ENCODE measurements at regions not wholly inside any gene's neighbourhood (a gene's known extent, or its start where the extent isn't known, plus 50 kb on each side); places are given as distances from the start of the nearest gene placed in this dataset.
A peak's percentile ranks its signal among the peaks of the same experiment; 100 is the strongest.

DNA sequence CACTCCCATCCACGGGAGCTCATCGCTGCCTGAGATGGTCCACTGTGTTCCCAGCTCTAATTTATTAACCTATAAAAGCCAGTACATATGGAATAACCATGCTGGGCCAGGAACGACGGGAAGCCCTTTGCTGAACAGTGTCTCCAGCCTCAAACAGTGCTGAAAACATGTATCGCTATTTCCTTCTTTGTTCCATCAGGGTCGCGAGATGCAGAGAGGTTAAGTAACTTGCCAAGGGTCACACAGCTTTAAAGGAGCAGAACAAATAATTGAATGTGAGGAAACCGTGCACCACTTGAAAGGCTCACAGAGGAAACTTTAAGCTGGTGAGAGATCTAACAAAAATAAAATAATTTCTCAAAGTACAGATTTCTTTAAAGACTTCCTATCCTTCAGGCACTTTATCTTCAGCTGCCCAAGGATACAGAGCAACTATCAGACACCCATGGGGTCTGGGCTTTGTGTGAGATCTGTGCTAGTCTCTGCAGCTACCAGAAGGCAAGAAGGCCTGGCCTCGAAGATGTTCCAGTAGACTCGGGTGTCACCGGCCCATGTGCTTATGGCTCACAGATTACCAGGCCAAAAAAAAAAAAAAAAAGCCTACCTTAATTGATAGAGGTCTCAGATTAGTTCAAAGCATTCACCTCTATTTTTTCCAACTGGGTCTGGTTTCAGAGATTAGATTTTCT lies 207.8 kb upstream of the FOXF1 start:
- no peak for DNase-seq (ENCODE audit: low read depth in 3 of 3, low spot score in 2 of 3)

DNA sequence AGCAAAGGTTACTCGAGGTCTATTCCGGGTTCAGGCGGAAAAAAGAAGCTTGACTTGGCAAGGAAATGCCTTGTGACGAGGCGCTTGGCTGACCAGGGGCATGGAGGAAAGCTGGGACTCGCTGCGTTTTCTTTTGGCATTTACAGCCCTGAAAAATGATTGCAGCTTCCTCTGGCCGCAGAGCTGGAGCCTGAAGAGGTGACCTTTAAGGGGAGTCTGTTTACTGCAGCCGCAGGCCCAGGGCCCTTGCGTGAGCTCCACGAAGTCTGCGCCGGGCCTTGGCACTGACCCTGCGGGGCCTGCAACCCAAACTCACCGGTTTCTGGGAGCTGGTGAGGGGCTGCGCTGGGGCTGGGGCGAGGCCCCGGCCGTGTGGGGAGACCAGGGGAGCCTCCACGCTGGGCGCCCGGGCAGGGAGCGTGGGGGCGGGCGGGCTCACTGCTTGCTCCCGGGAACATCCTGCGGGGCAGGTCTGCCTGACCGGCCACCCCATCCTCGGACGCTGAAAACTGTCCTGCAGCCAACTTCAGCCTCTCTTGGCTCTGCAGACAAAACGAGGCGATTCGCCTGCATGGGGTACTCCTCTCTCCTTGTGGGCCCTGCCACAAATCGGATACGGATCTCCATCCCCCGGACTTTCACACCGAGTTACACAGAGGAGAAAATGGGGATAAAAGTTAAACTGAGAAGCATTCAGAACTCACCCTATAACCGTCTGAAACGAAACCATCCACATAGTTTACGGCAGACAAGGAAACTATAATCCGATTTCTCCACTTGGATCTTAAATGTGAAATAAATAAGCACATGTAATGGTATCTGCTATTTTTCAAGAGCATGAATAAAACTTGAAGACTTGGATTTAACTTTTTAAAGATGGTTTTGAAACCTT lies 206.3 kb upstream of the FOXF1 start:
- DNase-seq (ENCODE audit: low read depth in 3 of 3, low spot score in 2 of 3), result peak in 1 of 3 donors; percentile 51

DNA sequence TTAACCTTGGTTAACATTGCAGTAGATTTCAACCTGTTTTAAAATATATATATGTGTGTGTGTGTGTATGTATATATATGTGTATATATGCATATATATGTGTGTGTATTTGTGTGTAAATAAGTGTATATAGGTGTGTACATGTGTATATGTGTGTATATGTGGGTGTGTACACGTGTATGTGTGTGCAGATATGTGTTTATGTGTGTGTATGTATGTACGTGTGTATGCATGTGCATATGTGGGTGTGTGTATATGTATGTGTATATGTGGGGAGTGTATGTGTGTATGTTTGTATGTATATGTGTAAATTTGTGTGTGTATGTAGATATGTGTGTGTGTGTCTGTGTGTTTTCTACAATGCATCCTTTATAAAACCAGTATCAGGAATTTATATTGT lies 205.5 kb upstream of the FOXF1 start:
- DNase-seq (ENCODE audit: low read depth in 3 of 3, low spot score in 2 of 3), result no peak

DNA sequence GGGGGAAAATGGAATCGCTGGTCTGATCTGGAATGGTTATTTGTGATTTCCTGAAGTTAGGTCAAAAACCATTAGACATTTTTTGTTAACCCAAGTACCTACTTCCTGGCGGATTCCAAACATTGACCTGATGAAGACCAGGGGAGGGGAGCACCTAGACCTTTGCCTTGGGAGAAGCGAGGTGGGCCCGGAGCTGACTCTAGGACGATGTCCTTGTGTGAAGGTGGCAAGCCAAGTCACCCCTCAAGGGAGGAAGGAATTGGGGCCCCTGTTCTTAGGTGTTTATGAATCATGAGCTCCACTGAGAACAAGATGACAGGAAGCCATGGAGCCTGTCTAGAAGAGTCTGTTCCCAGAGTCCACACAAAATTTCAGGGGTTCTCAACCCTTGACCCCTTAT lies 204.9 kb upstream of the FOXF1 start:
- no peak for DNase-seq (ENCODE audit: low read depth in 3 of 3, low spot score in 2 of 3)

DNA sequence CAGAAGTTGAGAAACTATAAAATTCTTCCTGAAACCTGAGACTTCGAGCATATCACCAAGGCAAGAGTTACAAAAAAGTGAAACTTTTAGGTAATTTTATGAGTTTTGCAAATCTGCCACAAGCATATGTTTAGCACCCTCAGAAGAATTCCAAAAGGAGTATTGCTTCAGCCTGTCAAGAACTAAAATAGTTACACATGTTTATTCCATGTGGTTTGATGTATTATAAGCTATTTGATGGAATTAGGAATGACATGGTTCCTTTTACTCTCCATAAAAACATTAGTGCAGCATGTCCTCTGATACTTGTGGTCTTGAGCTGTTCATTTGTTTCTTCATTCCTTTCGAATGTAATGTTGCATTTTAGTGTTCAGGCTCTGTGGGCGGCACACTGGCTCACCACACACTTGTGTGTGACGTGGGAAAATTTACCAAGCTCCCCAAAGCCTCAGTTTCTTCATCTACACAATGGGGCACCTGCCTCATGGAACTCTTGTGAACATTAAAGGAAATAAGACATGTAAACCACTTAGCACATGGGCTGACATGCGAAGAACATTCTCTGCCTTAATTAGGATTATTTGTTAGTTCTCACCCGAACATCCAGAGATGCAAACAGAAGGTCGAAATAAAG lies 204.2 kb upstream of the FOXF1 start:
- no peak for DNase-seq (ENCODE audit: low read depth in 3 of 3, low spot score in 2 of 3)

DNA sequence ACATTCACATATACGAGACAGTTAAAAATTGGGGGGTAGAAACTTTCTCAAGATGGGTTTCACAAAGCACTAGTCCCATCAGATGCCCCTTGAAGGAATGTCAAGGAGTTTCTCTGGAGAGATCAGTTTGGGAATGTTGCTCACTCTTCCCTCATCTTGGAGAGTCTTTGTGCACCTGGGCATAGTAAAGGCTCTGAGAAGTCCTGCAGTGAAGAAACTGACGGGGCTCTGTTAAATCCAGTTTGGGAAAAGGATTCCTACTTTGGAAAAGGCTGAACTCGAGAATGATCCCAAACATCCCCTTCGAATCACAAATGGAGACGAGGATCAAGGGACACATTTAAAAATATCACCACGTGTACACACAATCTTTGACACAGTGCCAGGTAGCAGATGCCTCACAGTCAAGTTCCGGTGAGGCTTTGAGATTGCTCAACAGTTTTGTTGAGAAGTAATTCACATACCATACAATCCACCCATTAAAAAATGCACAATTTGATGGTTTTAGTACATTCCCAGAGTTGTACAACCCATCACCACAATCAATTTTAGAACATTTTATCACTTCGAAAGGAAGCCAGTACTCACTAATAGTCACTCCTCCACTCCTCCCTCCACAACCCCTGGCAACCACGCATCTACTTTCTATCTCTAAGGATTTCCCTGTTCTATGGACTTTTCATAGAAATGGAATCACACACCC lies 203.4 kb upstream of the FOXF1 start:
- DNase-seq (ENCODE audit: low read depth in 3 of 3, low spot score in 2 of 3), result no peak

DNA sequence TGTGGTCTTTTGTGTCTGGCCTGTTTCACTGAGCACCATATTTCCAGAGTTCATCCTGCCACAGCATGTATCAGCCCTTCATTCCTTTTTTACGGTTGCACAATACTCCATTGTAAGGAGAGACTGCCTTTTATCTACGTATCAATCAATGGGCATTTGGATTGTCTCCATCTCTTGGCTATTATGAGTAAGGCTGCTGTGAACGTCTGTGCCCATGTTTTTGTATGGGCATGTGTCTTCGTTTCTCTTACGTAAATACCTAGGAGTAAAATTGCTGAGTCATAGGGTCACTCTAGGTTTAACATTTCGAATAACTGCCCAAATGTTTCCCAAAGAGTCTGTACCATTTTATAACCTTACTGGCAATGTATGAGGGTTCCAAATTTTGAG lies 202.8 kb upstream of the FOXF1 start:
- DNase-seq (ENCODE audit: low read depth in 3 of 3, low spot score in 2 of 3), result no peak

DNA sequence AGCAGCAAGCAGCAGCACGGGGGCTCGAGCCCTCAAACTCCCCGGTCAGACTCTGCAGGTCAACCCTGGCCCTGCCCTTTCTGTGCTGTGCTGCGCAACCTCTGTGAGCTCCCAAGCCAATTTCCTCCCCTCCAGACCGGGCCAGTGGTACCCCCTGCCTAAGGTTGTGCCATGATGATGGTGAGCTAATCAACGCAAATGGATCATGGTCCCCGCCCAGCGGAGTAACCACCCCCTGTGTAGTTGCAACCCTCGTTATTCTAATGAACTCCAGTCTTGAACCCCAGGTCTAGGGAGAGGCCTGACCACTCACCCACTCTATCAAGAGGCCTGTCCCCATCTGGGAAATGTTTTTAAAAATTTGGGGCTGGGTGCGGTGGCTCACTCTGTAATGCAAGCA lies 201.8 kb upstream of the FOXF1 start:
- no peak for DNase-seq (ENCODE audit: low read depth in 3 of 3, low spot score in 2 of 3)

DNA sequence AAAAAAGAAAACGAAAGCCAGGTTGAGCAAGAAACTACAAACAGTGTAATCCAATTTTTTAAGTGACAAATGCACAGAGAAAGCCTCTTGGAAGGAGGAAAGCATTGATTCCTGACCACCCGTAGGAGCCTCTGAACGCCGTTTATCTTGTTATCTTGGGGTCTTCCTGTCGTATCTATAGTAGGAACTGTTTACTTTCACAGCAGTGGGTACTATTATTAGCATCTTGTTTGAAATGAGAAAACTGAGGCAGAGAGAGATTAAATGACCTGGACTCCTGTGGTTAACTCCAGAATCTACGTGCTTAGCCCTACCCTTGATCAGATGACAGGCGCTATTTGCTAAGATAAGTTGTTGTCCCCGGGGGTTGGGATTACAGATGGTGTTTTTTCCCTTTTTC lies 196.7 kb upstream of the FOXF1 start:
- DNase-seq (ENCODE audit: low read depth in 3 of 3, low spot score in 2 of 3), result no peak

DNA sequence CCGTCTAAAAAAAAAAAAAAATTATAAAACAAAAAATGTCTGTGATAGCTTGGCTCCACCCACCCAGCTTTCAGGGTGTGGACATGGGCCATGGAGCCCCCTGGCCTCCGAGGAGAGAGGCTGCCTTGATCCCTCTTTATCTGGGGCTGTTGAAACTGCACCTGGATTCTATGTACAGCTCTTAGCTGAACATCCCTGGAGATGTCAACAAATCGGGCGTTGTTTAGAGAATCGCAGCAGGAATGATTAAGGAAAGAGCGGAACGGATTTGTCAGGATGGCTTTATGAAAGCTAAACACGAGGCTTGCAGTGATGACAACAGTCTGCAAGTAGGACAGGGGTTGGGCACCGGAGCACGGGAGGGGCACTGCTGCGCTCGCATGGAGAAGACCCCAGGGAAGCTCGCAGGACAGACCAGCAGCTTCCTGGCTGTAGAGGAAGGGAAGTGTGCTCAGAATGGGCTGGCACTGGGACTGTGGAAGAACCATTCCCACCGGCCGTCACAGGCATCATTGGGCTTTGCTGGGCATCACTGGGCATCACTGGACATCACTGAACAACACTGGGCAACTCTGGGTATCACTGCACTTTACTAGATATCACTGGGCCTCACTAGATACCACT lies 195.8 kb upstream of the FOXF1 start:
- no peak for DNase-seq (ENCODE audit: low read depth in 3 of 3, low spot score in 2 of 3)

DNA sequence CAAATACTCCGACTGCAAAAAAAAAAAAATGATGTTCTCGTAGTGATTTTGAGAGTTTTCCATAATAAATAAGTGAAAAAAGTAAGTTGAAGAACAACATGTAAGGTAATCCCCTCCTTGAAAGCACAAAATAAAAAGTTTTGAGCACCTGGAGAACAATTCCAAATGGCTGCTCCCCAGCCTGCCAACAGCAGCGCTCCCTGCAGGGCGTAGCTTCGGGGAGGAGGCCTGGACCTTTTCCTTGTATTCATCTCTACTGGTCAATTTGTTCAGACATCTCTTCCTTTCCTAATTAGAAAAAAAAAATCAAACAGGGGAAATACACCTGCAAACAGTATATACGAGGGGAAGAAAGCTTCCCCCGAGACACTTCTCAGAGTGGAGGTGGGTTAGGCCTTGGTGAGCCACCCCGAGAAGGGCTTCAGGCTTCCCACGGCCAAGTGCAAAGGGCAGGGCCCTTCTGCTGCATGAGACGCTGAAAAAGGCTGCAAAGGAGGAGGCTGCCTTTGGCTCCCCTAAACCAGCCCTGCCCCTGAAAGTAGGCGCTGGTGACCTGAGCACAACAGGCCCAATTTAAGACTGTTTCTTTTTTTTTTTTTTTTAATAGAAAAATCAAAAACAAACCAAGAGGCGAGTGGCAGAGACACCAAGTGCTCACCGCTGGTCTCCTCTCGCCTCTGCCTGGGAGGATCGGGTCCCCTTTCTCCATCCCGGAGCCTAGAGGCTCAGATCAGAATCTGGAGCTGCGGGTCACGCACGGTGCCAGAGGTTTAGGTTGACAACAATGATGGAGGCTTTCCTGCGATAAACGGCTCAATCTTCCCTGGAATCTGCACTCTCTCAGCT lies 193.1 kb upstream of the FOXF1 start:
- DNase-seq (ENCODE audit: low read depth in 3 of 3, low spot score in 2 of 3), result no peak

DNA sequence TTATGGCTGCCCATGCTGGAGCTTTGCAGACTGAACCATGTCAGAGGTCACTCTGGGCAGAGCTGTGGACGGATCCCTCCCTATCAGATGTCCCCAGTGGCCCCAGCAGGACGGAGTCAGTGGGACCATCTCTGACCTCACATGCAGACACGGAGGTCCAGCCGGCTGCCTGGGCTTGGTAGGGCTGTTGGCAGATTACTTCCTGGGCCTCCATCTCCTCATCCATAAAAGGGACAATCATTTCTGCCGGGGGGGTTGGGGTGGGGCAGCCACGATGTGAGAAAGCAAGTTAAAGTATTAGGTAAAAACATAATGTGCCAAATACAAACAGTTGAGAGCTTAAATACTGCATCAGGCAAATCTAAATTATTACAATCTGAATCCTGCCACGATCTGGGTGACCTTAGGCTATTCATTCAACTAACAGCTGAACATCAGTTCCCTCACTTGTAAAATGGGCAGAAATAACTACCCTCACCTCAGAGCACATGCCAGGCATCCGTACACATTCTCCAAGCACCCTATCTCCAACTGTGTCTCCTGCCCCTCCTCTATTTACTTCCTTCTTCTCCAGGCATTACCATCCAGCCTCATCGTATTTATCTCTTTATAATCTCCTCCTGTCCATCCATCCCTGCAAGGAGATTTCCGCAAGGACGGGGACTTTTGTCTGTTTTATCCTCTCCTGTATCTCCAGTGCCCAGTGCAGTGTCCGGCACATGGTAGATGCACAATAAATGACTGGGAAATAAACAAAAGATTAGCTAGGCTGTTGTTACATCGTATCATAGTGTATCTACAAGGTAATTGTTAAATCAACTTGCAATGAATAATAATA lies 192.3 kb upstream of the FOXF1 start:
- no peak for DNase-seq (ENCODE audit: low read depth in 3 of 3, low spot score in 2 of 3)

DNA sequence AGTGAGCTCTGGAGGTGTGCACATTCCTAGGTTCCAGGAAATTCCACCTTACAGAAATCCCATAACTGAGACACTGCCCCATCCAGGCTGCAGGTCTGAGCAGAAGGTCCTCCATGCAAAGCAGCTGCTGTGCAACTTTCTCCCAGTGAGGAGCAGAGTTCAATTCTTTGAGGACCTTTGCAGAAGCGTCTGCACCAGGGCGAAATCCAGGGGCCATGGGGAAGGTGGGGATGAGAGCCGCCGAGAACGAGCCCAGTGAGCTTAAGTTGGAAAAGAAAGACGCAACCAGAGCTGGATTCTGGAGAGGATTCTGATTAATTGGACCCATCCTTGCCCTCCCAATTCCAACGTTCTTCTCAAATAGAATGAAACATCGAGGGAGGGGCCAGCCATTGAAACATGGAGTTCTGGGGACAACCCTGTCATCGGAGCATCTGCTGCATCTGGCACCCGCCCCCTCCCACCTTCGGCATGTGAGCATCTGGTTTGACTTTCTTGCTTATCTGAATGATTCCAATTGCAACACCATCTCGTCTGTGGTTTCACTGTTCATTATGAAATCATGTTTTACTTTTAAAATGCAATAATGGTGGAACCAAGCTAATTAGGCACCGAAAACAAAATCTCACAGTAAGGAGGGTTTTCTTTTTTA lies 190.6 kb upstream of the FOXF1 start:
- DNase-seq (ENCODE audit: low read depth in 3 of 3, low spot score in 2 of 3), result no peak

DNA sequence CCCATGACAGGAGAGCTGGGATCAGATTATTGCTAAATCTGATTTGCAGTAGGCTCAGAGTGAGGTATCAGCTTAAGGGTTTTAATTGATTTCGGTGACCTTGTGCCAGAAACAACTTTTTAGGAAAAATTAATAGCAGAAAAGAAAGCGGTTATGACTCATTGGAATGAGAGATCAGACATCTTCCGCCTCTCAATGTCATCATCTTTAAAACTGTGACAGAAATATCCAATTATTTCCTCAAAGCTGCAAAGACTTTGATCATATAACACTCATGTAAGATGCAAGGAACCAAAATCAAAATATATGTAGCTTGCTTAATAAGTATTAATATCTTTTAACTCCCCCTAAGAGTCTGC lies 190.1 kb upstream of the FOXF1 start:
- no peak for DNase-seq (ENCODE audit: low read depth in 3 of 3, low spot score in 2 of 3)

DNA sequence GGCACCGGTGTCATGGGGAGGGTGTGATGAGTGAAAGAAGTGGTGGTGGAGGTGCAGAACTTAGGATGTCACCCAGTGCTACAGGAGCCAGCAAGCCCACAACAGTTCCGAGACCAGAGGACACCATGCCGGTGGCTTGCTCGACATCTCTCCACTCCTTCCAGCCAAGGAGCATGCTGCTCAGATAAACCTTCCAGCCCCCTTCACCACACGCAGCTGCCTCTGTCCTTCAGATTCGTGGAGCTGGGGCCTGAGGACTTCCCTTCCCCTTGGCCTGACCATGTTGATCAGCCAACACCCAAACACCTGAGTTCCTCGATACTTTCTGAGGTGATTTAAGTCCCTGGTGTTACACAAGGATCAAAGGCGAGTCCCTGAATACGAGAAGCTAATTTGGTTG lies 188.8 kb upstream of the FOXF1 start:
- no peak for DNase-seq (ENCODE audit: low read depth in 3 of 3, low spot score in 2 of 3)

DNA sequence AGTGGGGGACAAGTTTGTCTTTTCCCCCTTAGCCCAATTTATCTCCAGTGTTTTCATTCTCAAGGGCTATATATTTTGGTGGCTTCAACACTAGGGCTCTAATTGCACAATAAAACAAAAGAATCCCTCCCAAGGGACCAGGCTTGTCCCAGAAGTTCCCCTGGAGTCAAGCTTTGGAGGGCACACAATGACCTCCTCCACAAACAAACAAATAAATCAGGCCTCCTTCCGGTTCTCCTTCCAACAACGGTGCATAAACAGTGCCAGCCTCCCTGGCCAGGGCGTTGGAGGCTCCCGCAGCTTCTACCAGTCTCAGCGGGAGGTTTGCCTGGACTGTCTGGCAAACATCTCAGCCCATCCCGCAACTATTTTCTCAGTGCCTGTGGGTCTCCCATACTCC lies 188.0 kb upstream of the FOXF1 start:
- DNase-seq (ENCODE audit: low read depth in 3 of 3, low spot score in 2 of 3), result no peak

DNA sequence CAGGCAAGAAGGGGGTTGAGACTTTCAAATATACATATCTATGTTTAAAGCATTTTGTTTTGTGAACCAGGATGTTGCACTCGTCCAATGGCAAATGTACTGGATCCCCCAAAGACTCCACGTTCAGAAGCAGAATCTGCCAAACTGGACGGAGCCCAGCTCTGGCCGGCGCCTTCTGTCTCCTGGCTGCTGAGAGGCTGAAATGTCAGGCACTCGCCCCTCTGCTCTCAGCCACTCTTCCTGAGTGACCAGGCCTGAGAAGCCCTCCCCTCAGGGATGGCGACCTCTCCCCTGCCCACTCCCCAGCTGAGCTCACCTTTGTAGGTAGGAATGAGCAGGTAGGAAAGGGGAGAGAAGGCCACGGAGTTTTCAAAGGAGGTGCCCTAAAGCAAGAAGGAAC lies 187.5 kb upstream of the FOXF1 start:
- DNase-seq (ENCODE audit: low read depth in 3 of 3, low spot score in 2 of 3), result no peak

DNA sequence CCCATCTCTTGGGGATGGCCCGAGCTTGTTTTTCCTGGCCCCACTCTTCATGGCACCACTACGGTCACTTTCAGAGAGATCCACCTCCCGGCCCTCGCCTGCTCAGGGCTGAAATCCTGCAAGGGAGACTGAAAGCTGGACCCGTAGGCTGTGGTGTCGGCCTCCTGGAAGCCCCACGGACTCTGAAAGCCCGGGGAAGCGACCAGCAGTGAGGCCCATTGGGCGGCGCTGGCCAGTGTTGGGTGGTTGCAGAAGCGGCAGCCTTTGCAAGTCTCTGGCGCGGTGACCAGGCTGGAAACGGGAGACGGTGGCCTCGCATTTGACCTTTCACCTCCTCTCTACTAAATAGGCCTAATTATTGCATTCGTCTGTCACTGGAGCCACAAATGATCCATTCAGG lies 186.0 kb upstream of the FOXF1 start:
- DNase-seq (ENCODE audit: low read depth in 3 of 3, low spot score in 2 of 3), result no peak

DNA sequence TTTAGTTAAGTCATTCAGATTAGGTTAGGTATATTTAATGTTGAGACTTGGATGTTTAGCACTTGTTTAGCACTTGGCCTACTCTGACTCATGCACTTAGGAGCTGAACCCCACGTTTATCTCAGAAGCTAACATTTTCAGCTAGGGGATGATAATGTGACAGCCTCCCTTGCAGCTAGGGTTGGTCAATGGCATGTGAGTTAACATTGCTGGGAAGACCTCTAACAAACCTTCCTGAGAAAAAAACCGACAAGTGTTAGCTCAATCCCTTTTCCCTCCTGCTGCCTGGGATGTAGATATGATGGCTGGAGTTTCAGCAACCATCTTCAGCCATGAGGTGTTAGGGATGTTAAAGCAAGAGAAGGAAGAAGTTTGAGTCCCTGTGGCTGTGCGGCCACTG lies 185.0 kb upstream of the FOXF1 start:
- no peak for DNase-seq (ENCODE audit: low read depth in 3 of 3, low spot score in 2 of 3)

All from right renal cortex interstitium (tissue), 3 donors.